GM18519 (cell line): ENCODE measurements at regions not wholly inside any gene's neighbourhood (a gene's known extent, or its start where the extent isn't known, plus 50 kb on each side); places are given as distances from the start of the nearest gene placed in this dataset.
"Not testable (repeated sequence)": the region's sequence is repeated elsewhere in the genome, so short reads cannot be mapped to it uniquely, and the experiment has no call there.

Source experiments
- ATAC-seq: cut with Tn5 transposase; IDR thresholded peaks from one replicate; pipeline ENCODE4 v1.9.1; 2021; ENCODE audit warnings: mild to moderate bottlenecking, moderate library complexity; ENCODE audit not compliant: unreplicated experiment, low FRiP score

DNA sequence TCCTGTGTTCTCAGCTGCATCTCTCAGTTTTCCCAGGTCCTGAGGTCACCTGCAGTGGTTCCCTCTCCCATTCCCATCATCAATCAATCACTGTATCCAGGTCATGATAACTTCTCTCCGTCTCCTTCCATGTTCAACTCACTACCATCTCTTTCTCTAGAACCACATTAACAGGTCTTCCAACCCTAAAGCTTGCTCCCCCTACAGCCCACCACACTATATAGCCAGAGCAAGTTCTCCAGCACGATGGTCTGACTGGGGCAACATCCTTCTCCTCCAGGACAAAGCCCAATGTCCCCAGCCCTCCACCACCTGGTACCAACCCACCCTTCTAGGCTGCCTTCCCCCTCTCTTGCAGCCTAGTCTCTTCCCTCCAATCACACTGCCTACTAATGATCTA lies 241.6 kb downstream of the CDK5RAP2 start:
- ATAC-seq: no peak

DNA sequence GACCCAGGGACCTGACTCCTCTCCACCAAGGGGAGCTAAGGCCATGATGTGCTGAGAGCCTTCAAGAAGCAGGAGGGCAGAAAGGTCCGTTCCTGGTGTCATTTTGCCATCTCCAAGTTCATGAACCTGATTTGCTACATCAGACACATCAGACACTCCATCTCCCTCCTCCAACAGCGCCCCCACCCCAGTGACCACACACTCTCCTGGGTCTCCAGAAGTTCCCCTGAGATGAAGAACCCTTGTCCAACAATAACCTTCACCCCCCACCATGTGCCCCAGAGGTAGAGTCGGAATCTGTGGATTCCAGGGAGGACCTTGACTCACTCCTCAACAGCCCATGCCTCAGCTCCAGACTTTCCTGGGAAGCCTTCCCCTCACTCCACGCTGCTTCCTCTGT lies 242.8 kb downstream of the CDK5RAP2 start:
- no peak for ATAC-seq

- no peak for ATAC-seq
These were observed 243.2 kb downstream of the CDK5RAP2 start for GRCh38 chr9:120336753-120337090.

- ATAC-seq: no peak
These were observed 243.8 kb downstream of the CDK5RAP2 start for GRCh38 chr9:120336021-120336752.

DNA sequence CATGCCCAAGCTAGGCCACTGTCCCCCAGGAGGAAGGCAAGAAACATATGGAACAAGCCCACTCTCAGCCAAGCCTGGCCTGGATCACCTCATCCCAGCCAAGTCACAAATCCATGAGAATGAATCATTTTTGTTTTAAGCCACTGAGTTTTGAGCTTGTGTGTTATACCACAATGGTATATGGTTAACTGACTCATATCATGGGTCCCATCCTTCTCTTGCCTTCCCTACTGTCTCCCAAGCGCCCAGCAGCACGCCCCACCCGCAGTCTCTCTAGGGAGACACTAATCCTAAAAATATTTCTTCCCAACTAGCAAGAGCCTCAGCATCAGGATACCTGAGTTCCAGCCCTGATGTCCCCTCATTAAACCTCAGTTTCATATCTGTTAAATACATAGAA lies 248.1 kb downstream of the CDK5RAP2 start:
- ATAC-seq: no peak

GRCh38 chr9:120330031-120330430 lies 249.9 kb downstream of the CDK5RAP2 start:
- ATAC-seq: no peak

GRCh38 chr9:120327322-120327721 lies 252.6 kb downstream of the CDK5RAP2 start:
- no peak for ATAC-seq

DNA sequence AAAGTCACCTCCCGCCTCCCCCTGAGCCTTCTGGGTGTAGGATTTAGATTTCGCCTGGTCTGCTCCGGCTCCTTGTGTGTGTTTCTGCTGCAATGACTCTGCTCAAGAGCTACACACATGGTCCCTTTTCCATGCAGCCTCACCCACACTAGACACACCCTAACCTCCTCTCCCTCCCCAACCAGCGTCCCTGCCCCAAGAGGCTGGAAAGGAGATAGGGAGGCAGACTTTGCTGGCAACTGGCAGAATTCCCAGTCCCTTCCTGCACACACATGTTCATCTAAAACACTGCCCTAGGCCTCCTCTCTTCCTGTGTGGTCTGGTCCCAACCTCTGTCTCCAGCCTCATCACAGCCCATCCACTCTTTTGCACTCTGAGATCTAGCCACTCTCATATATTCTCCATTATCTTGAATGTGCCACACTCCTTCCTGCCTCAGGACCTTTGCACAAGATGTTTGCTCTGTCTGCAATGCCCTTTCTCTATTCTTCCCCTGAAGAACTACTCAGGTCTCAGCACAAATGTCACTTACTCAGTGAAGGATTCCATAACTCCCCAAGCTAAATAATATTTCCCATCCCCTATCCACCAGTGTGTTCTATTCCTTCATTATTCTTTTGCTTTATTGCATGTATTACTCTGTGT lies 253.8 kb downstream of the CDK5RAP2 start:
- ATAC-seq: no peak

GRCh38 chr9:120324996-120325642 lies 254.8 kb downstream of the CDK5RAP2 start:
- no peak for ATAC-seq

- no peak for ATAC-seq
These were observed 255.5 kb downstream of the CDK5RAP2 start for GRCh38 chr9:120324461-120324860.

- ATAC-seq: no peak
These were observed 256.8 kb downstream of the CDK5RAP2 start for GRCh38 chr9:120323125-120323524.

DNA sequence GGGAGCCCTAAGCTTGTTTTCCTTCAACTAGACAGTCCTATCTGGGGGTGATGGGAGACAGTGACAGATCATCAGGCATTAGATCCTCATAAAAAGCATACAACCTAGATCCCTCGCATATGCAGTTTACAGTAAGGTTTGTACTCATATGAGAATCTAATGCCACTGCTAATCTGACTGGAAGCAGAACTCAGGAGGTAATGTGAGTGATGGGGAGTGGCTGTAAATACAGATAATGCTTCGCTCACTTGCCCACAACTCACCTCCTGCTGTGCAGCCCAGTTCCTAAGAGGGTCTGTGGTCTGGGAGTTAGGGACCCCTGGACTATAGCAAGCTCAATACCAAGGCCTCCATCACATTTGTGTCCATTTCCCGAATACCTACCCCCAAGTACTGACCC lies 260.5 kb downstream of the CDK5RAP2 start:
- no peak for ATAC-seq

- no peak for ATAC-seq
These were observed 264.8 kb downstream of the CDK5RAP2 start for GRCh38 chr9:120315154-120315553.

- no peak for ATAC-seq
These were observed 267.9 kb downstream of the CDK5RAP2 start for GRCh38 chr9:120312031-120312430.

GRCh38 chr9:120310035-120310434 lies 269.9 kb downstream of the CDK5RAP2 start:
- ATAC-seq: no peak

DNA sequence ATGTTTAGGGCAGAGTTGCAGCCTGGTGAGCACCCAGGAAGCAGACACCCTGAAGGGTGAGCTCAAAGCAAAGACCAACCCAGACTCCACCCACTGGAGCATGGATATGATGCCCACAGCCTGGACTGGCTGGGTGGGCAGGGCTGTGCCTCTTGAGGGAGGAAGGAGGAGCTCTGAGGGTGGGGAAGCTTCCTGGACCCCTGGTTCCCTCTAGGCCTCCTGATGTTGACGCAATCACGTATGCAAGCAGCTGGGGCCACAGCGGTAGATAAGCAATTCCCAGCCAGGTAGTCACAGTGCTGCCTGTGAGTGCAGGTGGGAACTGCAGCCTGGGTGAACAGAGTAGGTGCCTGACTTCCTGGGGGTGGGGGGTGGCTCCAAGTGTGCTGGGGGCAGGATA lies 271.5 kb downstream of the CDK5RAP2 start:
- no peak for ATAC-seq

DNA sequence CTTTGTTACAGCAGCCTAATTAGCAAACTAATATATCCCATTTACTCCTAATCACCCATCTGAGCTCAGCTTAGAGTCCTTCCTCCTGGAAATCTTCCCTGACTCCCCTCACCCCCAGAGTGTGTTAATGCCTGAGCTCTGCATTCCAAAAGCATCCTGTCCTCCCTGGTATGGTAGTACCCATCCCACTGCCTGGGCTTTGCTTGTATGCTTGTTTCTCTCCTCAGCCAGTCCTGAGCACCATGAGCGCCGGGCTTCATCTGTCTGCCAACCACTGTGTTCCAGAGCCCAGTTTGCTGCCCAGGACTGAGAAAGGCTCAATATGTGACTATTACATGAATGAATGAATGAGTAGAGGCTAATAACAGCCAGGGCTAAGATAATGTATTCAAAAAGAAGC lies 272.4 kb downstream of the CDK5RAP2 start:
- ATAC-seq: no peak

GRCh38 chr9:120306561-120306960 lies 273.4 kb downstream of the CDK5RAP2 start:
- ATAC-seq: no peak

GRCh38 chr9:120306088-120306487 lies 273.9 kb downstream of the CDK5RAP2 start:
- ATAC-seq: no peak

DNA sequence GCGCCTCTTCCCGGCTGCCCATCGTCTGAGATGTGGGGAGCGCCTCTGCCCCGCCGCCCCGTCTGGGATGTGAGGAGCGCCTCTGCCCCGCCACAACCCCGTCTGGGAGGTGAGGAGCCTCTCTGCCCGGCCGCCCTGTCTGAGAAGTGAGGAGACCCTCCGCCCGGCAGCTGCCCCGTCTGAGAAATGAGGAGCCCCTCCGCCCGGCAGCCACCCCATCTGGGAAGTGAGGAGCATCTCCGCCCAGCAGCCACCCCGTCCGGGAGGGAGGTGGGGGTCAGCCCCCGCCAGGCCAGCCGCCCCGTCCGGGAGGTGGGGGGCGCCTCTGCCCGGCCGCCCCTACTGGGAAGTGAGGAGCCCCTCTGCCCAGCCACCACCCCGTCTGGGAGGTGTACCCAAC lies 275.1 kb downstream of the CDK5RAP2 start:
- ATAC-seq: not testable (repeated sequence)

- ATAC-seq: no peak
These were observed 276.4 kb downstream of the CDK5RAP2 start for GRCh38 chr9:120303519-120303918.

DNA sequence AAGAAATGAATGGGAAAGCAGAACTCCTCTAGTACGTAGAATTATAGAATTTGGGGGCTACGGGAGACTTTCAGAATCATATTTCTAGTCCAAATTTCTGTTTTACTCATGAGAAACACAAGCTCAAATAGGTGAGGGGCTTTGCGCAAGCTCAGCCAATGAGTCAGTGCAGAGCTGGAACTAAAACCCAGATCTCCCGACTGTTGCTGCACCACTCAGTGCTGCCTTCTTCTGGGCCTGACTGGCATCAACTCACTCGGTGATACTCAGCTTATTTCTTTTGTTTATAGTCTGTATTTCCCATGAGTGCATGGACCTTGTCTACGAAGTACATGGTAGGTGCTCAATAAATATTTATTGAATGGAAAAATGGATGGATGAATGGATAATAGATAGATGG lies 280.2 kb downstream of the CDK5RAP2 start:
- ATAC-seq: no peak
